Astrocyte (in vitro differentiated cells and primary cell): ENCODE measurements at regions not wholly inside any gene's neighbourhood (a gene's known extent, or its start where the extent isn't known, plus 50 kb on each side); places are given as distances from the start of the nearest gene placed in this dataset.

ENCODE experiments used
- DNase-seq: peaks from one replicate; pipeline ENCODE4 v3.0.0-alpha.2; 2010; ENCODE audit warnings: low read depth
- FAIRE-seq: peaks from 2 replicates; lab custom pipeline; 2011; peaks lifted over from hg19 to GRCh38; lab: Jason Lieb, UNC
- H2AFZ ChIP-seq: 2 replicates; pipeline ENCODE4 v1.6.0; 2012; ENCODE audit warnings: low read depth, low read length, inconsistent platforms
- H3K27ac ChIP-seq: 2 replicates; pipeline ENCODE4 v1.5.1; 2011; ENCODE audit warnings: low read depth, low read length, inconsistent platforms
- H3K27me3 ChIP-seq: 2 replicates; pipeline ENCODE4 v1.6.0; 2011; ENCODE audit warnings: low read length, inconsistent platforms; ENCODE audit not compliant: insufficient read depth
- H3K36me3 ChIP-seq: 2 replicates; pipeline ENCODE4 v1.5.1; 2011; ENCODE audit warnings: low read length, inconsistent platforms; ENCODE audit not compliant: insufficient read depth
- H3K4me1 ChIP-seq: 2 replicates; pipeline ENCODE4 v1.5.1; 2011; ENCODE audit warnings: low read length, inconsistent platforms; ENCODE audit not compliant: insufficient read depth
- H3K4me2 ChIP-seq: 2 replicates; pipeline ENCODE4 v1.6.0; 2012; ENCODE audit warnings: low read length, inconsistent platforms
- H3K4me3 ChIP-seq: 2 replicates; pipeline ENCODE4 v1.5.1; 2011; ENCODE audit warnings: low read depth, mild to moderate bottlenecking, low read length, inconsistent platforms; ENCODE audit not compliant: insufficient read depth
- H3K79me2 ChIP-seq: 2 replicates; pipeline ENCODE4 v1.6.0; 2012; ENCODE audit warnings: mild to moderate bottlenecking, low read length, inconsistent platforms; ENCODE audit not compliant: insufficient read depth
- H3K9ac ChIP-seq: 2 replicates; pipeline ENCODE4 v1.6.0; 2012; ENCODE audit warnings: mild to moderate bottlenecking, low read length, inconsistent platforms
- H3K9me3 ChIP-seq: 2 replicates; pipeline ENCODE4 v1.5.1; 2012; ENCODE audit warnings: low read depth, mild to moderate bottlenecking, low read length, inconsistent platforms; ENCODE audit not compliant: insufficient read depth
- H4K20me1 ChIP-seq: 2 replicates; pipeline ENCODE4 v1.6.0; 2012; ENCODE audit warnings: low read length, inconsistent platforms; ENCODE audit not compliant: insufficient read depth
- H3K27ac Mint-ChIP-seq: one replicate; pipeline ENCODE4 v1.8.0; 2021; ENCODE audit warnings: mild to moderate bottlenecking, mixed read lengths; ENCODE audit not compliant: unreplicated experiment
- H3K27me3 Mint-ChIP-seq: one replicate; pipeline ENCODE4 v1.8.0; 2021; ENCODE audit warnings: low read depth, mixed read lengths; ENCODE audit not compliant: unreplicated experiment
- H3K36me3 Mint-ChIP-seq: one replicate; pipeline ENCODE4 v1.8.0; 2021; ENCODE audit warnings: low read depth, mixed read lengths; ENCODE audit not compliant: unreplicated experiment
- H3K4me1 Mint-ChIP-seq: one replicate; pipeline ENCODE4 v1.8.0; 2021; ENCODE audit warnings: low read depth, mixed read lengths; ENCODE audit not compliant: unreplicated experiment
- H3K4me3 Mint-ChIP-seq: one replicate; pipeline ENCODE4 v1.8.0; 2021; ENCODE audit warnings: mild to moderate bottlenecking, moderate library complexity, mixed read lengths; ENCODE audit not compliant: unreplicated experiment
- H3K9me3 Mint-ChIP-seq: one replicate; pipeline ENCODE4 v1.8.0; 2021; ENCODE audit warnings: mild to moderate bottlenecking, mixed read lengths; ENCODE audit not compliant: unreplicated experiment
- EZH2 ChIP-seq: IDR thresholded peaks from 2 replicates; pipeline ENCODE4 v1.6.1; 2012; ENCODE audit warnings: mild to moderate bottlenecking, low read length, inconsistent platforms; ENCODE audit not compliant: insufficient read depth
- TF ChIP-seq, protein P1 (sequence below): IDR thresholded peaks from 2 replicates; pipeline ENCODE4 v1.5.1; 2011; ENCODE audit warnings: low read depth, mild to moderate bottlenecking, inconsistent platforms, low read length, moderate library complexity; ENCODE audit not compliant: insufficient read depth

DNA sequence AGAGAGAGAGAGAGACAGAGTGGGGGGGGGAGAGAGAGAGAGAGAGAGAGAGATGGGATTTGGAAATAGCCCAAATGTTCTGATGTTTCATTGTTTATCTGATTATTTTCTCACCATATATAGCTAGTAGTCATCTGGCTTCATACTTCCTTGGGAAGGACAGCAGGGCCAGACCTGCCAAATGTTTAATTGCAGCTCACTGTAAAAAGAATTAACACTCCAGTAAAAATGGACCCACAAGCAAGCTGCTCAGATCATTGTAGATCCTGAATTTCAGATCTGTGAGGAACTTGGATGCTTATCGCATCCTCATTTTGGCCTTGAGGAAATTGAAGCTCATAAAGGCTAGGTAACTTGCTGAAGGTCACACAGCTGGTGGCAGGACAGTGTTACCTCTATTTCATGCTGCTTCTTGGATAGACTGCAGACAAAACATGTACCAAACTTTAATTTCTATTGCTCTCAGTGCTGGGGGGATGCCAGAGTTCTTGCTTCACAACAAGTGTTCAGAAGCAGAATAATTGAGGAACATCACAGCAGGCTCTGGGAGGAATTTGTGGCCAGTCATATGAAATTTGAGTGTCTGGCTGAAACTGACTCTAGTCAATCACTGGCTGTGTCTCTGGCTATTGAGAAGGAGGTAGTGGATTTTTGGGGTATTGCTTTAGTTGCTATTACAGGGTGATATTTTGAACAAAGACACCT lies 223.5 kb downstream of the PIK3C3 start:
- H3K27me3 Mint-ChIP-seq = no peaks in the 10 kb centered on the region
- peaks cover 3% of the 10 kb centered on the region for H3K27me3 ChIP-seq
- H3K27ac Mint-ChIP-seq = no peak overlapping the region

DNA sequence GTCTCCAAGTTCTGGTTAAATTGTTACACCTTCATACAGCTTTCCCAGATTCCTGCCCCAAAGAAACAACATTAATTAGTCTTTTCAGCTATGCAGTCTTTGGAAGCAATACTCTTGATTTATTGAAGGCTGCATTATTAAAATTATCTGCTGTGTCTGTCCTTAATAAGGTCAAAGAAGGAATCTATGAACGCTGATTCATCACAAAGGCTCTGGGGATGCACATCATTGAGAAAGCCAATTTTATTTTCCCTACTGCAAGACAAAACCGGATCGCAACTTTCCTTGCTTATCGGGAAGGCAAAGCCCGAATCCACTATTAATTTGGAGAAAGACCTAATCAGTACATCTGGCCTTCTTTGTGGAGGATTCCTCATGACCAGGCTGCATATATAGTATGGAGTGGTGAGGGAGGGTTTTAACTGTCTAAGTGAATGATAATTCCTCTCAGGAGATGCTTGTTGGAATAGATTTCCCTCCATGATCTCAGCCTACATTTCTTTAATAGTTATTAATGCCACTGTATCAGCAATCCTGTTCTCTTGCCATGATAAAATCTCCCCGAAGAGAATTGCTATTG lies 224.6 kb downstream of the PIK3C3 start:
- Histone ChIP-seq H4K20me1 (no peaks in the 10 kb centered on the region), H2AFZ (no peak overlapping the region), H3K4me2 (no peak overlapping the region), H3K27me3 (peaks cover 3% of the 10 kb centered on the region), H3K4me1 (peaks cover 11% of the 10 kb centered on the region), H3K79me2 (no peaks in the 10 kb centered on the region), H3K9me3 (no peaks in the 10 kb centered on the region), H3K27ac (no peak overlapping the region), H3K9ac (no peak overlapping the region), H3K36me3 (no peaks in the 10 kb centered on the region), H3K4me3 (no peak overlapping the region)
- no peak for DNase-seq
- no peak overlapping the region for H3K27ac Mint-ChIP-seq
- peaks cover 6% of the 10 kb centered on the region for H3K9me3 Mint-ChIP-seq
- TF ChIP-seq, protein P1, sequence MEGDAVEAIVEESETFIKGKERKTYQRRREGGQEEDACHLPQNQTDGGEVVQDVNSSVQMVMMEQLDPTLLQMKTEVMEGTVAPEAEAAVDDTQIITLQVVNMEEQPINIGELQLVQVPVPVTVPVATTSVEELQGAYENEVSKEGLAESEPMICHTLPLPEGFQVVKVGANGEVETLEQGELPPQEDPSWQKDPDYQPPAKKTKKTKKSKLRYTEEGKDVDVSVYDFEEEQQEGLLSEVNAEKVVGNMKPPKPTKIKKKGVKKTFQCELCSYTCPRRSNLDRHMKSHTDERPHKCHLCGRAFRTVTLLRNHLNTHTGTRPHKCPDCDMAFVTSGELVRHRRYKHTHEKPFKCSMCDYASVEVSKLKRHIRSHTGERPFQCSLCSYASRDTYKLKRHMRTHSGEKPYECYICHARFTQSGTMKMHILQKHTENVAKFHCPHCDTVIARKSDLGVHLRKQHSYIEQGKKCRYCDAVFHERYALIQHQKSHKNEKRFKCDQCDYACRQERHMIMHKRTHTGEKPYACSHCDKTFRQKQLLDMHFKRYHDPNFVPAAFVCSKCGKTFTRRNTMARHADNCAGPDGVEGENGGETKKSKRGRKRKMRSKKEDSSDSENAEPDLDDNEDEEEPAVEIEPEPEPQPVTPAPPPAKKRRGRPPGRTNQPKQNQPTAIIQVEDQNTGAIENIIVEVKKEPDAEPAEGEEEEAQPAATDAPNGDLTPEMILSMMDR = no peak
- TF ChIP-seq EZH2 = no peak
- peaks cover 6% of the 10 kb centered on the region for H3K36me3 Mint-ChIP-seq
- H3K4me3 Mint-ChIP-seq = no peak overlapping the region
- no peak for FAIRE-seq
- peaks cover 33% of the 10 kb centered on the region for H3K4me1 Mint-ChIP-seq
- H3K27me3 Mint-ChIP-seq = no peaks in the 10 kb centered on the region

More for the DNA sequence above, 223.5 kb downstream of the PIK3C3 start:
- no peak overlapping the region for H3K4me2 ChIP-seq
- no peaks in the 10 kb centered on the region for H3K36me3 Mint-ChIP-seq
- peaks cover 5% of the 10 kb centered on the region for H3K4me1 ChIP-seq
- peaks cover 25% of the 10 kb centered on the region for H3K4me1 Mint-ChIP-seq
- no peaks in the 10 kb centered on the region for H4K20me1 ChIP-seq
- no peak overlapping the region for H3K4me3 Mint-ChIP-seq
- H3K27ac ChIP-seq = no peak overlapping the region
- no peaks in the 10 kb centered on the region for H3K36me3 ChIP-seq
- no peak for DNase-seq
- TF ChIP-seq, protein P1 = no peak
- no peak for TF ChIP-seq EZH2
- H3K9me3 Mint-ChIP-seq = no peaks in the 10 kb centered on the region
- no peak overlapping the region for H3K4me3 ChIP-seq
- H3K79me2 ChIP-seq = no peaks in the 10 kb centered on the region
- no peak for FAIRE-seq
- H2AFZ ChIP-seq = no peak overlapping the region
- no peaks in the 10 kb centered on the region for H3K9me3 ChIP-seq
- no peak overlapping the region for H3K9ac ChIP-seq

DNA sequence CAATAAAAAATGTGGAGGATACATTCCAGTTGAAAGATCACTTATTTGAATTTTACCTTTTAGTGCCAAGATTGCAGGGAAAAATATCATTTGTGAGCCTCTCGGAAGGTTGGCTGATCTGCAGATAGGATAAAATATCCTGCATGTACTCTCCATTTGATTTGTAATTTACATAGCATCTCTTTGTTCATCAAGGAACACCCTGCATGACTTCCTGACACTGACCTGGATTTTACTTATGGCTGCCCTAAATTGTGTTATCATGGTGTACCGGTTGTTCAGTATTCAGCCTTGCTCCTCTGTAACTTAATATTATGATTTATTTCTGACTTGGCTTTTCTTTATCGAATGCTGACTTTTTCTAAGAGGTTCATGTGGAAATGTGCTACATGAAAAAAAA lies 226.4 kb downstream of the PIK3C3 start:
- H3K9me3 Mint-ChIP-seq = peaks cover 6% of the 10 kb centered on the region
- Histone ChIP-seq H3K4me1 (peaks cover 11% of the 10 kb centered on the region), H3K4me3 (no peak overlapping the region), H3K9ac (no peak overlapping the region), H3K79me2 (no peaks in the 10 kb centered on the region), H2AFZ (no peak overlapping the region), H3K4me2 (no peak overlapping the region), H3K27me3 (peaks cover 3% of the 10 kb centered on the region), H3K9me3 (no peaks in the 10 kb centered on the region), H3K36me3 (no peaks in the 10 kb centered on the region), H4K20me1 (no peaks in the 10 kb centered on the region), H3K27ac (no peak overlapping the region)
- no peak overlapping the region for H3K4me3 Mint-ChIP-seq
- peaks cover 6% of the 10 kb centered on the region for H3K36me3 Mint-ChIP-seq
- H3K27me3 Mint-ChIP-seq = no peaks in the 10 kb centered on the region
- TF ChIP-seq, protein P1 = no peak
- no peak for FAIRE-seq
- peaks cover 32% of the 10 kb centered on the region for H3K4me1 Mint-ChIP-seq
- DNase-seq = no peak
- peak overlapping the region; percentile 48 for H3K27ac Mint-ChIP-seq
